ENCODE measurements at regions not wholly inside any gene's neighbourhood (a gene's known extent, or its start where the extent isn't known, plus 50 kb on each side); places are given as distances from the start of the nearest gene placed in this dataset.

DNA sequence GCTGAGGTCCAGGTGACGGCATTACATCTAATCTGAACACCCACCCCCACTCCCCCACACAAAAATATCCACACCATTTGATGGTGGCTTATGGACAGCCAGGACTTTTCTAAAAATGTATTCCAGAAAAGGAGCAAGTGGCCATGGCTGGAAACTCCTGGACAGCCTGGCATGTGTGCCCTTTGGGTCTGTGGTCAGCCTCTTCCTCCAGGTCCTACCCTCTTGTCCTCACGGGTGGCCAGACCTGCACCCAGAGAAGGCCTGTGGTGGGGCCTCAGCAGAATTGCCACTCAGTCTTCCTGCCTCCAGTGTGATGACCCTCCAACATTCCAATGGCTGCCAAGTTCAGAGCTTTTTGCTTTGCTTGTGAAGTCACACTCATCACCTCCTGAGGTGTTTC is 600.6 kb downstream of the AJAP1 start:
- DNase-seq: no peak

DNA sequence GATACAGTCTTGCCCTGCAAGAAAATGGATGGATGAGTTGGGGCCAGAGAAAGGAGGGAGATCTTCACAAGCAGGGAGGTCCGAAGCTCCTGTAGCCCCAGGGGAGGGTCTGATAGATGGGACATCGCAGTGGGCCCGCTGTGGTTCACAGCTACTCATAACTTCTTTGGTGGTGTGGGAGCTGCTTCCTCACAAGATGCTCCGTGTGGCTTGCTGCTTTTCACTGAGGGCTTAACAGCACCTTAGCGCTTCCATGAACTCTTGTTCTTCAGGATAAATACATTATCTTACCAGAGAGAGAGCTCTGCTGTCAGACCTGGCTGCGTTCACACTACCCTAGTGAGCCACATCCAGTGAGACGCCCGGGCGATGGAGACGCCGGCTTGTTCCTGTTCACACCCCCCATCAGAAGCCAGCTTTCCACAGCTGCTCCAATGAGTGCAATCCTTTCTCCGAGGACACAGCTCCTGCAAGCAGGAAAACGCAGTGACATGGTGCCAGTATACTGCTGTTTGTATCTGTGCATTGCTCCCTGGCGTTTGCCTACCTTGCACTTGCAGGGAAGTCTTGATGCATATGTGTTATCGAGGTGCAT is 599.8 kb downstream of the AJAP1 start:
- no peak for DNase-seq

GRCh38 chr1:5253036-5253435 is 598.6 kb downstream of the AJAP1 start:
- no peak for DNase-seq

GRCh38 chr1:5250336-5250735 is 595.9 kb downstream of the AJAP1 start:
- no peak for DNase-seq

DNA sequence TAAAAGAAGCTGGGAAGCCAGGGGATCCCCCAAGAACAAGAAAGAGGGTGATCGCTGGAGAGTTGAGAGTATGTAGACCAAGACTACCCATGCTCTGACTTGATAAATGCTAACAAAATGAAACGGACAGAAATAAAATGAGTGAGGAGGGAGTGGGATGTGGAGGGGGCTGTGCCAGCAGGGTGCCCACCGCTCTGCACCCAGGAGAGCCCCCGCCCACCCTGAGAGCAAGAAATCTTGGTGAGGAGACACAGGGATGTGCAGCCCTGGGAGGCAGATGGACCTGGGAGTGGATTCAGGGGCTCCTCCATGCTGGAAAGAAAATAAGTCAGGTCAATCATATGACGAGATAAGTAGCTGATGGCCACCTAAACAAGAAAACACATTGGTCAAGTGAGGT is 590.9 kb downstream of the AJAP1 start:
- no peak for DNase-seq

DNA sequence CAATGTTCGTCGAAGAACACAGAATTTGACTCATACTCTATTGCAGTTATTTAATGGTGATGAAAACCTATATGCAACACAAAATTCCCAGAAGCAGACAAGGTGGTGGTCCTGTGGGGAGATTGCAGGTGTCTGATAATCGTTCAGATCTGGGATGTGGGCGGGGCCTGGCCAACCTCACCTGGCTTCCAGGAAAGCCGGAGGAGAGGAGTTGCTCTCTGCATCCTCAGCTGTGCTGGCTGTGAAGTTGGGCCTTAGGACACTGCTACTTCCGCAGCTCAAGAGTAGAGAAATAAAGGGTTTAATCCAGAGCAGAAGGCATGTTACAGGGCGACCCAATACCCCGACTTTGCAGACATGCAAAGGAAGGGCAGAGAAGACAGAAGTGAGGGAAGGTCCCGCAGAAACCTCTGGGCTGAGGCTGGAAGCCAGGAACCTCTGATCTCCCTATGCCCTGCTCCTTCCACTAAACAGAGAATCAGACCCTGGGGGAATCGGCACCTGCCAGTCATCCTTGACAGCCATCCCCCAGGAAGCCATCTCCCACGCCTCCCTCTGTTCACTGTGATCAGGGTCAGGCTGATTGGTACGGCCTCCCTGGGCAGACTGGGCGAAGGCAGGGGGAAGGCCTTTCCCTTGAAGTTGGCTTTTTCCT is 590.3 kb downstream of the AJAP1 start:
- DNase-seq: no peak

DNA sequence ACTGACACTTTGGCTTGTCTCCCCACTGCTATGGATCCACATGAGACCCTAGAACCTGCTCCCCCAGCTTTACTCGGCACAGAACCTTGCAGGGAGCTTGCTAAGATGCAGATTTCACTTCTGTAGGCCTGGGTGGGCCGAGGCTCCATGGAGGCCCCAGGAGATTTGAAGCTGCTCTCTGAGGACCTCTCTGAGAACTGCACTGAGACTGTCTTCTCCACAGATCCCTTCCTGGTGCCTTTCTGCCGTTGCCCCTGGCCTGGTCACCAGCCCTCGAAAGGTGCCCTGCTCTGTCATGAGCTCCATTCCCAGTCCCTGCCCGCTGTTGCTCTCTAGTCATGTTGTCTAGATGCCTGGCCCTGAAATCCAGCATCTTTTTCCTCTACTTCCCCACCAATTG is 588.4 kb downstream of the AJAP1 start:
- DNase-seq: no peak

DNA sequence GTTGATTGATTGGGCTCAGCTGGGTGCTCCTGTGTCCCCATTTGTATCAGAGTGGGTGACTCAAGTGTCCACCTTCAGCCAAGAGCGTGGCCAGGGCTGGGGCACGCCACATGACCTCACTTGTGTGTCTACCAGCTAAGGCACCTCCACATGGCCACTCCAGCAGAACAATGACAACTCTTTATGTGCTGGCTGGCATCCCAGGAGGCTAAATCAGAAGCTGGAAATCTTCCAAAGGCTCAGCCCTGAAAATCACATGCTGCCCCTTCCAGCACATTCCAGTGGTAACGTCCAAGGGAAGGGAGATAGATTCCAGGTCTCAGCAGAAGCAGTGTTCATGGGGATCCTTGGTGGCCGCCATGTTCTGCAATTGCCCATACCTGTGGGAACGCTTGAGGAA is 585.5 kb downstream of the AJAP1 start:
- DNase-seq: peak; percentile 32

- no peak for DNase-seq
These were observed 584.1 kb downstream of the AJAP1 start for GRCh38 chr1:5238351-5239130.

GRCh38 chr1:5235355-5235899 is 581.0 kb downstream of the AJAP1 start:
- DNase-seq: no peak

GRCh38 chr1:5232537-5232936 is 578.1 kb downstream of the AJAP1 start:
- DNase-seq: no peak

DNA sequence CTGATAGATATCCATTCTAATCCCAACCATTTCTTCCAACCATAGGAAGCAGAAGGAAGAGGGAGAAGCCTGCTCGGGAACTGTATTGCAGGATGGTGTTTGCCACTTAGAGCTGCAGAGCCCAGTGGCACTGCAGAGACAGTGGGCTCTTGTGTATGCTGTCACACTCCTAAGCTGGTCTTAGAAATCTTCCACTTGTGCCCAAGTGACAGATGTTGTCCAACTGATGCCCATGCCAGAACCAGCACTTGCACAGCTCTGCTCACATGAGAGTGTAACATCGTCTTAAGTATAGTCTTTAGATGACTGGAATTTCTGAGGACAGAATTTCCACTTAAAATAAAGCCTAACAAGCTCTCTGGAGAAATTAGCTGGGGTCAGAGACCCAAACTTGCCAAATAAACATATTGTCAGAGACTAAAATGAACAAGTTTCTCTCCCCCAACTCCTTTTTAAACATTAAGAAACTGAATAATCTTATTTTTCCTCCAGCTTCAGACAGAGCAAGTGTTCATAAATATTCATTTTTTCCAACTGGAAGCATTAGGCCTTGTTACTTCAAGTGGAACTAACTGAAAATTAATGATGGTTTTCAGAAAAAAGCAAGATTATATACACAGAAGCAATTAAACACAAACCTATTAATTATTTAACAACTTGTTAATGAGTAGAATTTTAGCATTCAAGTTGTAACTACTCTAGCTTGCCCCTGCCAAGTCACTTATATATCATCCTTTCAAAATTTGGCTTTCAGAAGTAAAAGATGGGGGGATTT is 577.3 kb downstream of the AJAP1 start:
- no peak for DNase-seq

GRCh38 chr1:5227114-5227513 is 572.7 kb downstream of the AJAP1 start:
- no peak for DNase-seq

- no peak for DNase-seq
These were observed 571.6 kb downstream of the AJAP1 start for GRCh38 chr1:5225707-5226704.

DNA sequence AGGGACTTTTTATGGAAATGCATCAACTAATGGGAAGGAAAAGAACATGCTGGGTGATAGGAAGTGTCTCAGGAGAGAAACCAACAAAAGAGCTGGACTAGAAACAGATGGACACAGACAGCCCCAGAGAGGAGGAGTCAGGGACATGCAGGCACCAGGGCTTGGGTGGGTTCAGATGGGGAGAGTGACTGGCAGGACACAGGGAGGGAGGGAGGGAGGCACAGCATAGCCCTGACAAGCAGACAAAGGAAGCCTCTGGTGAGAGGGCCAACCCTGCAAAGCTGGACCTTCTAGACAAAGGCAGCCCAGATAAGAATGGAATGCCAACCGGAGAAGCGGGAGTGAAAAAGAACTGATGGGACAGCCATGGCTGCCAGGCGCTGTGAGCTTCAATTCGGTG is 568.8 kb downstream of the AJAP1 start:
- DNase-seq: no peak

- DNase-seq: no peak
These were observed 568.2 kb downstream of the AJAP1 start for GRCh38 chr1:5222626-5223025.

DNA sequence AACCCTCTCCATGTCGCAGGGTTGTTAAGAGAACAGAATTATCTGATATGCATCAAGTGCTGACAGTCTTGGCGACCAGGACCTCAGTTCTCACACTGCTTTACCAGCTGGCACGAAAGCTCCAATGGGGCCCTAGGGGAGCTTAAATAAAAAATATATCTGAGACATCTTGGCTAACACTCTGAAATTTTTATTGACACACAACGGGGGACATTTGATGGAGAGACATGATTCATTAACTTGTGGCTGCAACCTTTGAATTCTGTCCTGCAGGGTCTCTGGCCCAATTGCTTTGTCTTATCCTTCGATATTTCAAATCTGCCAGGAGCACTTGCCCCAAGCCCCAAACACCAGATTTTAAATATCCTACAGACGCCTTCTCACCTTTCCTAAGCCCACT is 567.0 kb downstream of the AJAP1 start:
- no peak for DNase-seq

DNA sequence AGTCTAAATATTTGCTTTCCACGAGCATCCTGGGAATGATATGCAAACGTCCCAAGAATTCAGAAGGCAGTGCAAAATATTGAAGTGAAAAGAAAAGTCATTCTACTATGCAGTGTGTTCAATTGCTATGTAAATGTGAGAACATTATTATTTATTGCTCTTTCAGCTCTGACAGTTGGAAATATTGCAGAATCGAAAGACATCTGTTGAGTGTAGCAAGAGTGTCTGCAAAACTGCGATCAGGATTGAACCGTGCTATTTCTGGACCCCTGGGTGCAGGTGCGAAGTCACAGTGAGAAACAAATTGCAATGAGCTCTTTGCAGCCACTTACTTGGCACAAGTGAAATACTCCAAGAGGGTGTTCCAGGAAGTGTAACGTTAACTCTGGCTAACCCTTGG is 566.4 kb downstream of the AJAP1 start:
- no peak for DNase-seq

GRCh38 chr1:5220421-5220820 is 566.0 kb downstream of the AJAP1 start:
- no peak for DNase-seq

DNA sequence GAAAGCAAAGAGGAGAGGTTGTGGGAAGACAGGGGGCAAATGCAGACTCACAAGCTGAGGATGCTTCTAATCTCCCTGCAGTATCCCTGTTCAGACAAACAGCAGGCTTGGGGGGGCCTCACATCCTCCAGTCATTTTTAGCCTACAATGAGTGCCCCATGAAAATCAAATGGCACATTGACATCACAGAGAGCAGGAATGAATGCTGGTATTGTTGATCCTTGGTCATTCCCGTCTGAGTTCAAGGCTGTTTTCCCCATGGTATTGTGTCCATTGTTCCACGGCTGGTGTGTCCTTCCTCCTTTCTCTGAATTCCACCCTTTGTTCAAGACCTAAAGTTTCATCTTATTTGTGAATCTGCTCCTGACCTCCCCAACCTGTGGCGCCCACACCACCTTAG is 545.6 kb downstream of the AJAP1 start:
- no peak for DNase-seq

DNA sequence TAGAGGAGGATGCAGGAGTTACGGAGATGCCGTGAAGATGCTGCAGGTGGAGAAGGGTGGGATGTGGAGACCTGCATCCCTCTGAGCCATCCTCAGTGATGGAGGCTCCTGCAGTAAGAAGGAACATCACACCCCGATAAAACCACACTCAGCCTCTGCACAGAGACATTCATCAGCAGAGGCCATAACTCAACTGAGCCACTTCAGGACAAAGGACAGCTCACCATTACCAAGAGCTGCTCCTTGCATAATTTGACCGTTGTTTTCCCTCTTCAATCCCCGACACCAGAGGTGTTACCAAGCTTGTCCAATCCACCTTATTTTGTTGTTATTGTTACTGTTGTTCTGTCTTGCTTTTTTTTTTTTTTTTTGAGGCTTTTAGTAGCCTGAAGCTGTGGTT is 543.9 kb downstream of the AJAP1 start:
- DNase-seq: no peak

DNA sequence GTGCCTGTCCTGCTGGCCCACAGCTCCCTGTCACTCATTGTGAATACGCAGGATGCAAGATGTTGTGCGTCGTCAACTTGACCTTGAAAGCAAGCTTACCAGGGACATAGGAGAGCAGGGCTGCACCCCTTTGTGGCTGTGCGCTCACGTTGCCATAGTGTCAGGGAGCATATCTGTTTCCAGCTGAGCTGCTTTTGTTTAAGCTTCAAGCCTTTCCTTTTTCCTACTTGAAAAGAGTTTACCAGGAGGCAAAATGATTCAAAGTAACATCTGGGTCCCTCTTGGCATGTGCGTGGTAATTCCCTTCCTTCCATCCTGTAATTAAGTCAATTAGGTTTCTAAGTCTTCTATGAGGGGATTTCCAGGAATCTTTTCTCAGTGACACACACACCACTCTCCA is 537.1 kb downstream of the AJAP1 start:
- no peak for DNase-seq

All from femur (tissue), 1 donor.